Right lobe of liver (tissue), 4 donors: ENCODE measurements at regions not wholly inside any gene's neighbourhood (a gene's known extent, or its start where the extent isn't known, plus 50 kb on each side); places are given as distances from the start of the nearest gene placed in this dataset.

Experiments
- POLR2A ChIP-seq: fragments of 450-650 bp; IDR thresholded peaks from one replicate; pipeline ENCODE4 v1.6.1; 2017; ENCODE audit warnings: antibody characterized with exemption, mild to moderate bottlenecking
- TF ChIP-seq, protein P1 (sequence below), 4 donors: fragments of 200-600 bp in 3 of 4; fragments of 450-650 bp in 1 of 4; IDR thresholded peaks; one replicate each; pipeline versions ENCODE4 v1.5.1 to v1.8.0; 2016 to 2022; ENCODE audit warnings: antibody characterized with exemption in 4 of 4, mild to moderate bottlenecking in 2 of 4
- donor health status: DM: no; HTN: no; CAD: no.
- donor health status: DM: no; HTN: no; CAD: no.
- donor health status: DM: no; HTN: yes; CAD: no.

GRCh38 chr11:116424615-116425261 is 348.0 kb downstream of the BUD13 start:
- TF ChIP-seq, protein P1, sequence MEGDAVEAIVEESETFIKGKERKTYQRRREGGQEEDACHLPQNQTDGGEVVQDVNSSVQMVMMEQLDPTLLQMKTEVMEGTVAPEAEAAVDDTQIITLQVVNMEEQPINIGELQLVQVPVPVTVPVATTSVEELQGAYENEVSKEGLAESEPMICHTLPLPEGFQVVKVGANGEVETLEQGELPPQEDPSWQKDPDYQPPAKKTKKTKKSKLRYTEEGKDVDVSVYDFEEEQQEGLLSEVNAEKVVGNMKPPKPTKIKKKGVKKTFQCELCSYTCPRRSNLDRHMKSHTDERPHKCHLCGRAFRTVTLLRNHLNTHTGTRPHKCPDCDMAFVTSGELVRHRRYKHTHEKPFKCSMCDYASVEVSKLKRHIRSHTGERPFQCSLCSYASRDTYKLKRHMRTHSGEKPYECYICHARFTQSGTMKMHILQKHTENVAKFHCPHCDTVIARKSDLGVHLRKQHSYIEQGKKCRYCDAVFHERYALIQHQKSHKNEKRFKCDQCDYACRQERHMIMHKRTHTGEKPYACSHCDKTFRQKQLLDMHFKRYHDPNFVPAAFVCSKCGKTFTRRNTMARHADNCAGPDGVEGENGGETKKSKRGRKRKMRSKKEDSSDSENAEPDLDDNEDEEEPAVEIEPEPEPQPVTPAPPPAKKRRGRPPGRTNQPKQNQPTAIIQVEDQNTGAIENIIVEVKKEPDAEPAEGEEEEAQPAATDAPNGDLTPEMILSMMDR (IDR thresholded peaks at IDR 0.05): no peak
- no peak for TF ChIP-seq POLR2A
